IMR-90 (cell line): ENCODE measurements at regions not wholly inside any gene's neighbourhood (a gene's known extent, or its start where the extent isn't known, plus 50 kb on each side); places are given as distances from the start of the nearest gene placed in this dataset.

Experiments
- ATAC-seq: fragments of 200-7000 bp; cut with Tn5 transposase; 2 replicates; pipeline ENCODE4 v1.9.1; 2020; ENCODE audit warnings: low read depth, mild to moderate bottlenecking, moderate library complexity
- BruUV-seq: library from RNA; stranded (reverse); fragments of 400-500 nt; replicated peaks from 2 replicates; lab custom pipeline; 2021; lab: Mats Ljungman, UMichigan
- CTCF ChIA-PET: fragments of 300-600 bp; formaldehyde crosslinking; extraction: SDS; loops from one replicate; lab custom pipeline; 2021; ENCODE audit warnings: antibody characterized with exemption; lab: Yijun Ruan, JAX
- POLR2A ChIA-PET: fragments of 300-600 bp; sonication (Branson Sonifier 250); formaldehyde crosslinking; loops from one replicate; lab custom pipeline; 2022; ENCODE audit warnings: antibody characterized with exemption; ENCODE audit not compliant: unreplicated experiment; lab: Charles Lee
- DNase-seq: peaks from one replicate; pipeline ENCODE4 v3.0.0; 2013
- H2AFZ ChIP-seq: replicated peaks from 2 replicates; pipeline ENCODE3; 2013; ENCODE audit warnings: low read length, mild to moderate bottlenecking; ENCODE audit not compliant: poor library complexity
- H2AK5ac ChIP-seq: 2 replicates; pipeline ENCODE4 v1.6.1; 2013; ENCODE audit warnings: low read depth, low read length, inconsistent platforms
- H2AK9ac ChIP-seq: replicated peaks from 2 replicates; pipeline ENCODE3; 2013; ENCODE audit warnings: mild to moderate bottlenecking, low read depth, low read length, moderate library complexity; ENCODE audit not compliant: poor library complexity
- H2BK120ac ChIP-seq: 2 replicates; pipeline ENCODE4 v1.6.1; 2013; ENCODE audit warnings: low read depth, low read length, inconsistent platforms
- H2BK15ac ChIP-seq: 3 replicates; pipeline ENCODE4 v1.6.1; 2013; ENCODE audit warnings: low read depth, low read length, inconsistent platforms
- H2BK20ac ChIP-seq: 2 replicates; pipeline ENCODE4 v1.6.1; 2013; ENCODE audit warnings: low read depth, mild to moderate bottlenecking, inconsistent platforms, low read length, moderate library complexity
- H2BK5ac ChIP-seq: 2 replicates; pipeline ENCODE4 v1.6.1; 2013; ENCODE audit warnings: mild to moderate bottlenecking, low read depth, low read length, inconsistent platforms; ENCODE audit not compliant: poor library complexity, severe bottlenecking
- H3K14ac ChIP-seq: replicated peaks from 2 replicates; pipeline ENCODE4 v1.6.1; 2013; ENCODE audit warnings: low read depth, low read length, inconsistent platforms
- H3K18ac ChIP-seq: 2 replicates; pipeline ENCODE4 v1.6.1; 2013; ENCODE audit warnings: low read depth, low read length, control low read depth
- H3K23ac ChIP-seq: 2 replicates; pipeline ENCODE4 v1.6.1; 2013; ENCODE audit warnings: low read depth, low read length, inconsistent platforms
- H3K27ac ChIP-seq: 2 replicates; pipeline ENCODE4 v1.5.1; 2013; ENCODE audit warnings: mild to moderate bottlenecking, control low read depth, low read length; ENCODE audit not compliant: insufficient read depth
- H3K27me3 ChIP-seq: 2 replicates; pipeline ENCODE4 v1.6.1; 2013; ENCODE audit warnings: low read length; ENCODE audit not compliant: control insufficient read depth, insufficient read depth
- H3K36me3 ChIP-seq: 2 replicates; pipeline ENCODE4 v1.6.1; 2013; ENCODE audit warnings: low read length, mixed read lengths; ENCODE audit not compliant: control insufficient read depth, insufficient read depth
- H3K4ac ChIP-seq: 2 replicates; pipeline ENCODE4 v1.6.1; 2013; ENCODE audit warnings: low read depth, low read length, inconsistent platforms
- H3K4me1 ChIP-seq: 2 replicates; pipeline ENCODE4 v1.6.1; 2013; ENCODE audit warnings: low read length, mixed read lengths; ENCODE audit not compliant: control insufficient read depth, insufficient read depth
- H3K4me2 ChIP-seq: 2 replicates; pipeline ENCODE4 v1.6.1; 2013; ENCODE audit warnings: low read depth, mild to moderate bottlenecking, control low read depth, low read length, moderate library complexity
- H3K4me3 ChIP-seq: 2 replicates; pipeline ENCODE4 v1.5.1; 2013; ENCODE audit warnings: low read depth, mild to moderate bottlenecking, control low read depth, low read length, moderate library complexity; ENCODE audit not compliant: insufficient read depth
- H3K56ac ChIP-seq: 2 replicates; pipeline ENCODE4 v1.6.1; 2013; ENCODE audit warnings: low read length, inconsistent platforms; ENCODE audit not compliant: insufficient read depth; ENCODE audit errors: extremely low read depth
- H3K79me1 ChIP-seq, 2 experiments: 2 replicates each; pipeline ENCODE4 v1.6.1; 2013; ENCODE audit warnings: low read length in 2 of 2, inconsistent platforms in 1 of 2, low read depth in 1 of 2
- H3K9ac ChIP-seq: 2 replicates; pipeline ENCODE4 v1.6.1; 2013; ENCODE audit warnings: low read depth, low read length, control low read depth
- H3K9me1 ChIP-seq: 2 replicates; pipeline ENCODE4 v1.6.1; 2013; ENCODE audit warnings: low read length, inconsistent platforms; ENCODE audit not compliant: insufficient read depth
- H3K9me3 ChIP-seq: 2 replicates; pipeline ENCODE4 v1.6.1; 2013; ENCODE audit warnings: low read length; ENCODE audit not compliant: control insufficient read depth, insufficient read depth
- H4K20me1 ChIP-seq: 2 replicates; pipeline ENCODE4 v1.6.1; 2013; ENCODE audit warnings: low read length, inconsistent platforms; ENCODE audit not compliant: insufficient read depth
- H4K5ac ChIP-seq: 2 replicates; pipeline ENCODE4 v1.6.1; 2013; ENCODE audit warnings: mild to moderate bottlenecking, low read depth, low read length, control low read depth
- H4K8ac ChIP-seq, 2 experiments: 2 replicates each; pipeline ENCODE4 v1.6.1; 2013; ENCODE audit warnings: low read depth in 2 of 2, low read length in 2 of 2, control low read depth in 1 of 2, inconsistent platforms in 1 of 2
- H4K91ac ChIP-seq: 2 replicates; pipeline ENCODE4 v1.6.1; 2013; ENCODE audit warnings: low read depth, low read length, inconsistent platforms; ENCODE audit not compliant: insufficient read depth
- FOS ChIP-seq: fragments of 150-350 bp; IDR thresholded peaks from 2 replicates; pipeline ENCODE4 v1.6.1; 2016; ENCODE audit warnings: low read depth, low read length
- MAZ ChIP-seq: IDR thresholded peaks from 2 replicates; pipeline ENCODE4 v1.6.1; 2012; ENCODE audit warnings: low read depth, mild to moderate bottlenecking, low read length, improper control_type of control experiment, moderate library complexity, borderline replicate concordance
- NFE2L2 ChIP-seq: fragments of 150-350 bp; IDR thresholded peaks from 2 replicates; pipeline ENCODE4 v1.6.1; 2016; ENCODE audit warnings: low read depth, mild to moderate bottlenecking, low read length
- POLR2A ChIP-seq: IDR thresholded peaks from 2 replicates; pipeline ENCODE4 v1.6.1; 2012; ENCODE audit warnings: mild to moderate bottlenecking, low read depth, low read length
- RCOR1 ChIP-seq: IDR thresholded peaks from 2 replicates; pipeline ENCODE4 v1.6.1; 2012; ENCODE audit warnings: mild to moderate bottlenecking, low read length, improper control_type of control experiment; ENCODE audit not compliant: insufficient replicate concordance
- WGBS, 2 experiments: methylation state at CpG; one replicate each; pipeline versions ENCODE4 v1.1.5 to v1.1.7; 2013; ENCODE audit warnings: missing lambda C conversion rate in 2 of 2; ENCODE audit not compliant: insufficient read length in 1 of 2; ENCODE audit errors: extremely low coverage in 2 of 2; 5-methylcytosine and 5-hydroxymethylcytosine counted together
- dilution Hi-C: fragments of 300-500 bp; cut with HindIII; formaldehyde crosslinking; loops from one replicate; pipeline ENCODE4 v1.14.3; 2018; ENCODE audit warnings: low sequenced_read_pairs; ENCODE audit not compliant: unreplicated experiment
- in situ Hi-C: fragments of 300-500 bp; cut with MboI; formaldehyde crosslinking; loops from 3 replicates; pipeline ENCODE4 v1.14.3; 2019; ENCODE audit warnings: low sequenced_read_pairs, inconsistent platforms, mixed read lengths
- intact Hi-C: fragments of 100-400 bp; cut with micrococcal nuclease; formaldehyde crosslinking; loops from 2 replicates; pipeline ENCODE4 v1.10.0; 2022

- no peak for ATAC-seq
- DNase-seq, result no peak
- Histone ChIP-seq H3K27me3 (no peaks in the 10 kb centered on the region), H2BK120ac (no peak overlapping the region), H2BK20ac (no peak overlapping the region), H3K4me2 (no peak overlapping the region), H3K4me3 (no peak overlapping the region), H4K5ac (no peak overlapping the region), H2AK9ac (no peak overlapping the region), H4K20me1 (no peaks in the 10 kb centered on the region), H3K9me1 (no peaks in the 10 kb centered on the region), H2AK5ac (no peak overlapping the region), H4K91ac (no peak overlapping the region), H3K79me1 (no peaks in the 10 kb centered on the region), H3K4me1 (no peaks in the 10 kb centered on the region), H3K9me3 (peaks cover 2% of the 10 kb centered on the region; the same call in 1 of the 2 replicates), H3K27ac (no peak overlapping the region), H3K36me3 (no peaks in the 10 kb centered on the region), H3K14ac (no peak overlapping the region), H2AFZ (no peak overlapping the region), H3K23ac (no peak overlapping the region), H3K9ac (no peak overlapping the region), H3K4ac (no peak overlapping the region), H2BK5ac (no peak overlapping the region), H3K56ac (no peak overlapping the region), H2BK15ac (no peak overlapping the region), H3K18ac (no peak overlapping the region), H4K8ac (no peak overlapping the region)
- POLR2A ChIA-PET, result no interaction called here
- dilution Hi-C loops, result no loop called here
- CTCF ChIA-PET, result no interaction called here
- intact Hi-C loops, result no loop called here
- TF ChIP-seq RCOR1 (no peak), FOS (no peak), NFE2L2 (no peak), POLR2A (no peak), MAZ (no peak)
- in situ Hi-C loops, result no loop called here
- no CpG with 5 or more reads among the region's 1 CpG for WGBS, 2 experiments
- BruUV-seq, result no TSS peak
These were observed 840.3 kb upstream of the SEMA6A start for GRCh38 chr5:117414926-117415325.
